PC-9 (cell line): ENCODE measurements at regions not wholly inside any gene's neighbourhood (a gene's known extent, or its start where the extent isn't known, plus 50 kb on each side); places are given as distances from the start of the nearest gene placed in this dataset.

Source experiments
- EZH2 ChIP-seq: fragments of 200-600 bp; sonication (generic); IDR thresholded peaks from 2 replicates; pipeline ENCODE4 v1.8.0; 2017; ENCODE audit warnings: antibody characterized with exemption, low read depth
- TF ChIP-seq, protein P1 (sequence below): fragments of 200-600 bp; sonication (generic); conservative IDR thresholded peaks from 2 replicates; pipeline ENCODE4 v1.6.1; 2017; ENCODE audit warnings: mixed run types, antibody characterized with exemption, mild to moderate bottlenecking, moderate library complexity

DNA sequence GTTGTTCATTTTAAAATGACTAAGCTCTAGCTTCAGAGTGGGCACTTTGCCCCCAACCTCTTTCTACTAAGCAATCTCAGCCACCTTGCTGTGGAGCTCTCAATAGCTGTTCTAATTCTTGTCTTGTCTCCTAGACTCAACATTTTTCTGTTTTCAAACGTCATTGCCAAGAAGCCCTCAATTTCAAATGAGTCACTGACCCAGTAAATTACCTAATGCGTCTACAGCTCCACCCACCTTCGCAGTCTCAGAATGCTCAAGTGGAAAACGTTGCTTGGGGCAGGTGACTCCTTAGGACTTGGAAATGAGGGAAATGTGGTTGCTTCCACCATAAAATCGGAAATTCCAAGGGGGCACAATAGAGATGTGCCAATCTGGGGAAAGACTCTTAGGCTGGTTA lies 59.0 kb downstream of the ING2 start:
- TF ChIP-seq, protein P1, sequence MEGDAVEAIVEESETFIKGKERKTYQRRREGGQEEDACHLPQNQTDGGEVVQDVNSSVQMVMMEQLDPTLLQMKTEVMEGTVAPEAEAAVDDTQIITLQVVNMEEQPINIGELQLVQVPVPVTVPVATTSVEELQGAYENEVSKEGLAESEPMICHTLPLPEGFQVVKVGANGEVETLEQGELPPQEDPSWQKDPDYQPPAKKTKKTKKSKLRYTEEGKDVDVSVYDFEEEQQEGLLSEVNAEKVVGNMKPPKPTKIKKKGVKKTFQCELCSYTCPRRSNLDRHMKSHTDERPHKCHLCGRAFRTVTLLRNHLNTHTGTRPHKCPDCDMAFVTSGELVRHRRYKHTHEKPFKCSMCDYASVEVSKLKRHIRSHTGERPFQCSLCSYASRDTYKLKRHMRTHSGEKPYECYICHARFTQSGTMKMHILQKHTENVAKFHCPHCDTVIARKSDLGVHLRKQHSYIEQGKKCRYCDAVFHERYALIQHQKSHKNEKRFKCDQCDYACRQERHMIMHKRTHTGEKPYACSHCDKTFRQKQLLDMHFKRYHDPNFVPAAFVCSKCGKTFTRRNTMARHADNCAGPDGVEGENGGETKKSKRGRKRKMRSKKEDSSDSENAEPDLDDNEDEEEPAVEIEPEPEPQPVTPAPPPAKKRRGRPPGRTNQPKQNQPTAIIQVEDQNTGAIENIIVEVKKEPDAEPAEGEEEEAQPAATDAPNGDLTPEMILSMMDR, result no peak
- TF ChIP-seq EZH2, result no peak
